NCI-H2227 (cell line): ENCODE measurements at regions not wholly inside any gene's neighbourhood (a gene's known extent, or its start where the extent isn't known, plus 50 kb on each side); places are given as distances from the start of the nearest gene placed in this dataset.
"Not testable (repeated sequence)": the region's sequence is repeated elsewhere in the genome, so short reads cannot be mapped to it uniquely, and the experiment has no call there.

Experiments used
- DNase-seq: peaks from one replicate; lab custom pipeline; 2025; ENCODE audit not compliant: unreplicated experiment; lab: John Stamatoyannopoulos, UW

- no peak for DNase-seq
Measured at GRCh38 chr4:19650903-19651864, 600.5 kb upstream of the SLIT2 start.

- no peak for DNase-seq
Measured at GRCh38 chr4:19645589-19645988, 606.1 kb upstream of the SLIT2 start.

- DNase-seq, result no peak
Measured at GRCh38 chr4:19636451-19636850, 615.3 kb upstream of the SLIT2 start.

GRCh38 chr4:19631814-19632213 is 619.9 kb upstream of the SLIT2 start:
- no peak for DNase-seq

GRCh38 chr4:19623866-19624265 is 627.8 kb upstream of the SLIT2 start:
- no peak for DNase-seq

- DNase-seq, result no peak
Measured at GRCh38 chr4:19615086-19615689, 636.5 kb upstream of the SLIT2 start.

GRCh38 chr4:19614171-19614570 is 637.5 kb upstream of the SLIT2 start:
- DNase-seq, result no peak

GRCh38 chr4:19596342-19596741 is 655.4 kb upstream of the SLIT2 start:
- DNase-seq, result peak; percentile 2

GRCh38 chr4:19592391-19592790 is 659.3 kb upstream of the SLIT2 start:
- DNase-seq, result no peak

- no peak for DNase-seq
Measured at GRCh38 chr4:19583827-19584569, 667.7 kb upstream of the SLIT2 start.

- DNase-seq, result no peak
Measured at GRCh38 chr4:19580095-19580494, 671.6 kb upstream of the SLIT2 start.

GRCh38 chr4:19579608-19580007 is 672.1 kb upstream of the SLIT2 start:
- no peak for DNase-seq

- DNase-seq, result no peak
Measured at GRCh38 chr4:19577097-19577496, 674.6 kb upstream of the SLIT2 start.

- no peak for DNase-seq
Measured at GRCh38 chr4:19575924-19576323, 675.8 kb upstream of the SLIT2 start.

- no peak for DNase-seq
Measured at GRCh38 chr4:19566041-19566440, 685.7 kb upstream of the SLIT2 start.

- DNase-seq, result no peak
Measured at GRCh38 chr4:19562456-19562855, 689.2 kb upstream of the SLIT2 start.

- DNase-seq, result no peak
Measured at GRCh38 chr4:19557161-19557560, 694.5 kb upstream of the SLIT2 start.

GRCh38 chr4:19556276-19556675 is 695.4 kb upstream of the SLIT2 start:
- not testable (repeated sequence) for DNase-seq

GRCh38 chr4:19547463-19547862 is 704.2 kb upstream of the SLIT2 start:
- no peak for DNase-seq

- DNase-seq, result no peak
Measured at GRCh38 chr4:19544446-19545125, 707.1 kb upstream of the SLIT2 start.
